Vagina (tissue), 2 donors: ENCODE measurements at regions not wholly inside any gene's neighbourhood (a gene's known extent, or its start where the extent isn't known, plus 50 kb on each side); places are given as distances from the start of the nearest gene placed in this dataset.

Experiments used
- DNase-seq, 2 donors: peaks; one replicate each; pipeline ENCODE4 v3.0.0-alpha.2; 2017; ENCODE audit errors: extremely low spot score in 2 of 2
- H3K27ac ChIP-seq: fragments of 200-600 bp; sonication (generic); one replicate; pipeline ENCODE4 v1.5.1; 2019
- H3K27me3 ChIP-seq: fragments of 200-600 bp; sonication (generic); one replicate; pipeline ENCODE4 v1.5.1; 2019
- H3K36me3 ChIP-seq, 2 donors: fragments of 200-600 bp; sonication (generic); one replicate each; pipeline ENCODE4 v1.5.1; 2017 to 2019
- H3K4me1 ChIP-seq: fragments of 200-600 bp; sonication (generic); one replicate; pipeline ENCODE4 v1.5.1; 2019
- H3K4me3 ChIP-seq, 2 donors: fragments of 200-600 bp; sonication (generic); 1 replicate in 1 of 2; 2 replicates in 1 of 2; pipeline ENCODE4 v1.5.1; 2016 to 2019
- H3K9me3 ChIP-seq: fragments of 200-600 bp; sonication (generic); one replicate; pipeline ENCODE4 v1.5.1; 2019
- POLR2A ChIP-seq, 2 donors: fragments of 450-650 bp; IDR thresholded peaks; one replicate each; pipeline ENCODE4 v1.6.1; 2017; ENCODE audit warnings: antibody characterized with exemption in 2 of 2, mild to moderate bottlenecking in 2 of 2, moderate library complexity in 2 of 2
- POLR2AphosphoS5 ChIP-seq, 2 donors: sonication (generic); formaldehyde crosslinking; IDR thresholded peaks; one replicate each; pipeline ENCODE4 v1.9.0; 2017; ENCODE audit warnings: antibody characterized with exemption in 2 of 2, mild to moderate bottlenecking in 2 of 2, low read depth in 1 of 2; ENCODE audit not compliant: insufficient read depth in 1 of 2
- intact Hi-C: fragments of 100-400 bp; cut with DNase I; formaldehyde crosslinking; loops from one replicate; pipeline ENCODE4 v1.15.1; 2023
- TF ChIP-seq, protein P1 (sequence below), 3 experiments: fragments of 450-650 bp in 2 of 3; fragments of 200-600 bp in 1 of 3; sonication (generic) in 1 of 3; IDR thresholded peaks; one replicate each; pipeline ENCODE4 v1.5.1; 2017 to 2019; ENCODE audit warnings: antibody characterized with exemption in 3 of 3, mild to moderate bottlenecking in 2 of 3, moderate library complexity in 2 of 3

DNA sequence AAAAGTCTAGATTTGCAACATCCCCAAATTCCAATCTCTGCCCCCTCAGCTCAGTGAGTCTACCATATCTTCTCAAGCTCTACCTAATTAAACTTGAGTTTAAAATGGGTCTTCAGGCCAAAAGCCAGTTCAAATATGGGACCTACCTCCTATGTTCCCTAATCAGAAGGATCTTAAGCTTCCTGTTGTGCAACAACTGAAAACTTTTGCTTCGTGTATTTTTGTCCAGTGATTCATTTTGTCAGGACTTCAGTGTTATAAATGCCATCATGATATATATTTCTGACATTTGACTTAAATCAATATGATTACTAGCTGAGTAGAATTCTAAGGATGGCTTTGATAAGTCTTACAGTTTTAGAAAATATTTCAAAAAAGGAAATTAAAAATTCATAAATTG lies 622.6 kb upstream of the PTCHD4 start:
- H3K27ac ChIP-seq: no peak overlapping the region
- H3K36me3 ChIP-seq: no peaks in the 10 kb centered on the region
- H3K27me3 ChIP-seq: no peaks in the 10 kb centered on the region
- no peaks in the 10 kb centered on the region for H3K9me3 ChIP-seq
- no peak overlapping the region for H3K4me3 ChIP-seq
- intact Hi-C loops: no loop called here
- H3K4me1 ChIP-seq: no peaks in the 10 kb centered on the region
- TF ChIP-seq, protein P1, sequence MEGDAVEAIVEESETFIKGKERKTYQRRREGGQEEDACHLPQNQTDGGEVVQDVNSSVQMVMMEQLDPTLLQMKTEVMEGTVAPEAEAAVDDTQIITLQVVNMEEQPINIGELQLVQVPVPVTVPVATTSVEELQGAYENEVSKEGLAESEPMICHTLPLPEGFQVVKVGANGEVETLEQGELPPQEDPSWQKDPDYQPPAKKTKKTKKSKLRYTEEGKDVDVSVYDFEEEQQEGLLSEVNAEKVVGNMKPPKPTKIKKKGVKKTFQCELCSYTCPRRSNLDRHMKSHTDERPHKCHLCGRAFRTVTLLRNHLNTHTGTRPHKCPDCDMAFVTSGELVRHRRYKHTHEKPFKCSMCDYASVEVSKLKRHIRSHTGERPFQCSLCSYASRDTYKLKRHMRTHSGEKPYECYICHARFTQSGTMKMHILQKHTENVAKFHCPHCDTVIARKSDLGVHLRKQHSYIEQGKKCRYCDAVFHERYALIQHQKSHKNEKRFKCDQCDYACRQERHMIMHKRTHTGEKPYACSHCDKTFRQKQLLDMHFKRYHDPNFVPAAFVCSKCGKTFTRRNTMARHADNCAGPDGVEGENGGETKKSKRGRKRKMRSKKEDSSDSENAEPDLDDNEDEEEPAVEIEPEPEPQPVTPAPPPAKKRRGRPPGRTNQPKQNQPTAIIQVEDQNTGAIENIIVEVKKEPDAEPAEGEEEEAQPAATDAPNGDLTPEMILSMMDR (IDR thresholded peaks at IDR 0.05): no peak
- TF ChIP-seq POLR2AphosphoS5 (IDR thresholded peaks at IDR 0.05; ENCODE audit: insufficient read depth in 1 of 2, low read depth in 1 of 2) (no peak), POLR2A (IDR thresholded peaks at IDR 0.05) (no peak)
- DNase-seq: no peak

- Histone ChIP-seq H3K4me1 (no peaks in the 10 kb centered on the region), H3K36me3 (no peaks in the 10 kb centered on the region), H3K9me3 (no peaks in the 10 kb centered on the region), H3K27me3 (no peaks in the 10 kb centered on the region), H3K4me3 (no peak overlapping the region), H3K27ac (no peak overlapping the region)
- no peak for TF ChIP-seq POLR2A (IDR thresholded peaks at IDR 0.05)
- no peak for TF ChIP-seq POLR2AphosphoS5 (IDR thresholded peaks at IDR 0.05; ENCODE audit: insufficient read depth in 1 of 2, low read depth in 1 of 2)
- TF ChIP-seq, protein P1 (IDR thresholded peaks at IDR 0.05): no peak
- DNase-seq: no peak
- intact Hi-C loops: no loop called here
Observed at GRCh38 chr6:48714699-48715098, 603.7 kb upstream of the PTCHD4 start.

GRCh38 chr6:48714250-48714649 lies 603.3 kb upstream of the PTCHD4 start:
- Histone ChIP-seq H3K4me3 (no peak overlapping the region), H3K27ac (no peak overlapping the region), H3K36me3 (no peaks in the 10 kb centered on the region), H3K9me3 (no peaks in the 10 kb centered on the region), H3K27me3 (no peaks in the 10 kb centered on the region), H3K4me1 (no peaks in the 10 kb centered on the region)
- TF ChIP-seq POLR2A (IDR thresholded peaks at IDR 0.05) (no peak), POLR2AphosphoS5 (IDR thresholded peaks at IDR 0.05; ENCODE audit: insufficient read depth in 1 of 2, low read depth in 1 of 2) (no peak)
- TF ChIP-seq, protein P1 (IDR thresholded peaks at IDR 0.05): no peak
- intact Hi-C loops: no loop called here
- DNase-seq: no peak

DNA sequence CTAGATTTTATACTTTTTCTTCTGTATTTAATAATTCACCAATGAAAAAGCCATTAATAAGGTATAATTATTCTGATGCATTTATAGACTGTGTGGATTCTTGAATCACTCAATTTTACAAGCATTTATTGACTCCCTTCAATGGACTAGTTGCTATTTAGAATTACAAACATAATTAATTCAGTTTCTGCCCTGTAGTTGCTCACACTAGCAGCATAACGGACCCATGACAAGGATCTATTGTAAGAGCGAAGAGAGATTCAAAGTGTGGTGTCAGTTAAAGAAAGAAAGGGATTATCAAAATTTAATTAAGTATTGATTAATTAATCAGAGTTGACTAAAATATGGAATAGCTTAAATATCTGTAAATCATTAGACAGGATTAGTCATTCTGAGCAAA lies 602.6 kb upstream of the PTCHD4 start:
- Histone ChIP-seq H3K27me3 (no peaks in the 10 kb centered on the region), H3K27ac (no peak overlapping the region), H3K9me3 (no peaks in the 10 kb centered on the region), H3K4me1 (no peaks in the 10 kb centered on the region), H3K36me3 (no peaks in the 10 kb centered on the region), H3K4me3 (no peak overlapping the region)
- TF ChIP-seq POLR2A (IDR thresholded peaks at IDR 0.05): no peak
- TF ChIP-seq, protein P1 (IDR thresholded peaks at IDR 0.05): no peak
- no peak for TF ChIP-seq POLR2AphosphoS5 (IDR thresholded peaks at IDR 0.05; ENCODE audit: insufficient read depth in 1 of 2, low read depth in 1 of 2)
- intact Hi-C loops: no loop called here
- no peak for DNase-seq

- TF ChIP-seq POLR2AphosphoS5 (IDR thresholded peaks at IDR 0.05; ENCODE audit: insufficient read depth in 1 of 2, low read depth in 1 of 2) (no peak), POLR2A (IDR thresholded peaks at IDR 0.05) (no peak)
- TF ChIP-seq, protein P1 (IDR thresholded peaks at IDR 0.05): no peak
- Histone ChIP-seq H3K27ac (no peak overlapping the region), H3K4me1 (no peaks in the 10 kb centered on the region), H3K4me3 (no peak overlapping the region), H3K36me3 (no peaks in the 10 kb centered on the region), H3K9me3 (no peaks in the 10 kb centered on the region), H3K27me3 (no peaks in the 10 kb centered on the region)
- intact Hi-C loops: no loop called here
- DNase-seq: no peak
Observed at GRCh38 chr6:48706310-48706709, 595.3 kb upstream of the PTCHD4 start.
